Stromal cell of bone marrow (primary cell): ENCODE measurements at regions not wholly inside any gene's neighbourhood (a gene's known extent, or its start where the extent isn't known, plus 50 kb on each side); places are given as distances from the start of the nearest gene placed in this dataset.
A peak's percentile ranks its signal among the peaks of the same experiment; 100 is the strongest.
"Not testable (repeated sequence)": the region's sequence is repeated elsewhere in the genome, so short reads cannot be mapped to it uniquely, and the experiment has no call there.

ENCODE experiments used
- DNase-seq: peaks from one replicate; pipeline ENCODE4 v3.0.0-alpha.2; 2012; ENCODE audit warnings: low read depth

- no peak for DNase-seq
Observed at GRCh38 chr17:70938336-70938735, 769.0 kb downstream of the KCNJ2 start.

DNA sequence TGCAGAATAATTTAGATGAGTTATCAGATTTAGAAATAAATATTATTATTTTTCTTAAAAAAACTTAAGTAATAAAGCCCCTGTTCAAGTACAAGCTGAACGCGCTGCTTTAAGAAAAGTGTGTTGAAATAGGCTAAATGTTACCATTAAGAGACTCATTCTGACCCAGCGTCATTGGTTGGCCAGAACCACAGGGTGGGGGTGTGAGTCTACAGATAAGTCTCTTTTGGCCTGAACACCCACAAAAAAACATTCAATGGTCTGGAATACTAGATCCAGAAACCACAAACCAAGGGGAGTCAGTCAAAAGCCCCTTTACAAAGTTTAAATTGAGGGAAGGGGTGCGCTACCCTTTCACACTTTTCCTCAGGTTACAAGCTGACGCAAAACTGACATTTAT lies 776.1 kb downstream of the KCNJ2 start:
- DNase-seq, result peak; percentile 10

DNA sequence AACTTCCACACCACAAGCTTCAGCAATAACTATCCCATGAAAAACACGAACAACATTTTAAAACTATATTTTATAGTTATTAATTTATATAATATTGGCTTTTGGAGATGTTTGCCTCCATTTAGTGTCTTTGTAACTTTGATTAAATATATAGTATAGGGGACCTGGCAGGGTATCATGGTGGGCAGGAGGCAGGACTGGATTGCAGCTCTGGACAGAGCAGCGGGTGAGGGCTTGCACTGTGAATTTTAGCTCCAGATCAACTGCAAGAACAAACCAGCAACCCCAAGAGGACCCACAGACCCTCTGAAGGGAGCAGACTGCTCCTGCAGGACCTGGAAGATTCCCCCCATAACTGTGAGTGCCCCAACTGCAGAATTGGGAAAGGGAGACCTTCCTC lies 777.9 kb downstream of the KCNJ2 start:
- no peak for DNase-seq

DNA sequence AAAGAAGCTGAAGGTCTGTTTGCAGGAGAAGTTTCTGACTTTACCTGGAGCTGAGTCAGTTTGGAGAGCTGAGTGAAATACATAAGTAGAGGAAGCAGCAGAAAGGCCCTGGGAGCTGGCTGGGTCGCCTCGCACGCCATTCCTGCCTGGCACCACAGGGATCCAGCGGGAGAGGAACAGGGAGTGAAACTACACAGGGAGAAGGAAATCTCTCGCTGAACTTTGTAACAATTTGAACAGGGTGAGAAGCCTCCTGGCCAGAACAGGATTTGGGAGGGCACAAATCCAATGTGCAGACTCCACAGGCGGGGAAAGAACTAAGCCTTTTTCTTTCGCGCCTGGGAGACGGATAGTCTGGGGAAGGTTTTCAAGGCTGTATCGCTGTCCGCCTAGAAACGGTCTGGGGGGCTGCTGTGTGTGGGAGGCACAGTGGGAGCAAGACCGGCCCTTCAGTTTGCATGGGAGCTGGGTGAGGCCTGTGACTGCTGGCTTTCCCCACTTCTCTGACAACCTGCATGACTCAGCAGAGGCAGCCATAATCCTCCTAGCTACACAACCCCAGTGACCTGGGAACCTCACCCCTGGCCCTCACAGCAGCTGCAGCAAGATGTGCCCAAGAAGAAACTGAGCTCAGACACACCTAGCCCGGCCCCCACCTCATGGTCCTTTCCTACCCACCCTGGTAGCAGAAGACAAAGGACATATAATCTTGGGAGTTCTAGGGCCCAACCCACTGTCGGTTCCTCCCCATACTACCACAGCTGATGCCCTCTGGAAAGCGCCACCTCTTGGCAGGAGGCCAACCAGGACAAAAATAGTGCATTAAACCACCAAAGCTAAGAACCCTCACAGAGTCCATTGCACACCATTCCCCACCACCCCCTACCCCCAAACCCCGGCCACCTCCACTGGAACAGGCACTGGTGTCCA lies 778.6 kb downstream of the KCNJ2 start:
- no peak for DNase-seq

DNA sequence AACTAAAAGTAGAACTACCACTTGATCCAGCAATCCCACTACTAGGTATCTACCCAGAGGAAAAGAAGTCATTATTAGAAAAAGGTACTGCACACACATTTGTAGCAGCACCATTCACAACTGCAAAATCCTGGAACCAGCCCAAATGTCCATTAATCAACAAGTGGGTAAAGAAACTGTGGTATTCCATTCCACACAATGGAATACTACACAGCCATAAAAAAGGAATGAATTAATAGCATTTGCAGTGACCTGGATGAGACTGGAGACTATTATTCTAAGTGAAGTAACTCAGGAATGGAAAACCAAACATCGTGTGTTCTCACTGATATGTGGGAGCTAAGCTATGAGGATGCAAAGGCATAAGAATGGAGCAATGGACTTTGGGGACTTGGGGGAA lies 783.8 kb downstream of the KCNJ2 start:
- not testable (repeated sequence) for DNase-seq

- no peak for DNase-seq
Observed at GRCh38 chr17:70955441-70955840, 786.1 kb downstream of the KCNJ2 start.

- DNase-seq, result no peak
Observed at GRCh38 chr17:70956726-70957125, 787.4 kb downstream of the KCNJ2 start.

DNA sequence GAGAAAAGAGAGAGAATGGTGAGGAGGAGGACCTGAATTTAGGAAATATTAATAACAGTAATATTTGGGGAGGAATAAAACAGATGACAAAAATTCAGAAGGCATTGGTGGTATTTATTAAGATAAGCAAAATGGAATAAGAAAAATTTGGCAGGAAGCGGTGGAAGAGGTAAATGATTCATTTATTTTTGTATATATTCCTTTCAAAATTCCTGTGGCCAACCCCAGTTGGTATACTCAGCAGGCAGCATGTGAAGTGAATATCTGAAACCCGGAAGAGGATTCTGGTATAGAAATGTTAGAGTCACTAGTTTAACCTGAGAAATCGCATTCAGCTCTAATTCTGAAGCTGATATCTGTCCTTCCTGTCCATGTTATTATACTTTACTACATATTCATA lies 792.0 kb downstream of the KCNJ2 start:
- DNase-seq, result no peak

DNA sequence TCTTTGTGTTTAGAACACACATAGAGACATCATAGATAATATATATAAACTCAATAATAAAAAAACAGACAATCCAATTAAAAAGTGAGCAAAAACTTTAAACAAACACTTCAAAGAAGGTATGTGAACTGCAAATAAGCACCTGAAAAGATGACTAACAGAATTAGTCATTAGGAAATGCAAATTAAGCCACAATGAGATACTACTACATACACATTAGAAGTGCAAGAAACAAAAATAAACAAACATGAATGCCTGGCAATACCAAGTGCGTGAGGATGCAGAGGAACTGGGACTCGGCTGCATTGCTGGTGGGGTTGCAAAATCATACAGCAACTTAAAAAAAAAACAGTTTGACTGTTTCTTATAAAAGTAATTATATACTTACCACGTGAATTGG lies 799.0 kb downstream of the KCNJ2 start:
- DNase-seq, result no peak

- no peak for DNase-seq
Observed at GRCh38 chr17:70969521-70970034, 800.2 kb downstream of the KCNJ2 start.

DNA sequence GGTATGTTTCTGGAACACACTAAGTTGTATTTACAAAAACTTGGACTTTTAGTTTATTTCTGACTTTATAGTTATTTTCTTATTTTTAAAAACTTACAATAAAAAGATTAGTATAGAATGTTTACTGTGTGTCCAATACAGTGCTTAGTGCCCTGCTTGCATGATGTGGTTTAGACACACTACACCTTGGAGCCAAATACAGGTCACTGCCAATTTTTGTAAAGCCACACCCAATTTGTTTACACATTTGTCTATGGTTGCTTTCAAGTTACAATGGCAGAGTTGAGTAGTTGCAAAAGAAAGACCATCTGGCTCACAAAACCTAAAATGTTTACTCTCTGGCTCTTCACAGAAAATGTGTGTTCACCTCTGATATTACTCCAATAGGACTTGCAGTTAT lies 807.1 kb downstream of the KCNJ2 start:
- no peak for DNase-seq

GRCh38 chr17:70984873-70985272 lies 815.5 kb downstream of the KCNJ2 start:
- DNase-seq, result no peak

DNA sequence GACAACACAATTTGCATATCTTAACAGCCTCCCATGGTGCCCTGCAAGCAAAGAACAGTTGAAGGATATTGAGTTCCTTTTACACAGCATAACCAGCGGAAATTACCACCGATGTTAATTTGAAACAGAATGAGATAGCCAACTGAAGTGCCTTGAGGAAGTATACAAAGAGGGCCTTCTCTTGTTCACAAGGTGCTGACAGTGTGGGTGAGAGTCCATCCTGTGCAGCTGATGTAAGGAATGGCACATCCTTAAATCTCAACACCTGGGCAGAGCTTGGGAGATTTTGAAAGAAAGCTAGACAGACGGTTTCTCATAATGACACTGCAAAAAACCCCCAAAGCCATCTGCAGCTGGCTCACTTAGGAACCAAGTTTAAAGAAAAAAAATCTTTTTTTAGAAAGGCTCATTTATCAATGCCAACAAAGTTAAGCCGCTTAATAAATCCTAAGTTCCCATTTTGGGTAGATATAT lies 818.6 kb downstream of the KCNJ2 start:
- no peak for DNase-seq

GRCh38 chr17:70988622-70989021 lies 819.3 kb downstream of the KCNJ2 start:
- no peak for DNase-seq

GRCh38 chr17:70989280-70989679 lies 819.9 kb downstream of the KCNJ2 start:
- no peak for DNase-seq

- no peak for DNase-seq
Observed at GRCh38 chr17:70994194-70994593, 824.9 kb downstream of the KCNJ2 start.

DNA sequence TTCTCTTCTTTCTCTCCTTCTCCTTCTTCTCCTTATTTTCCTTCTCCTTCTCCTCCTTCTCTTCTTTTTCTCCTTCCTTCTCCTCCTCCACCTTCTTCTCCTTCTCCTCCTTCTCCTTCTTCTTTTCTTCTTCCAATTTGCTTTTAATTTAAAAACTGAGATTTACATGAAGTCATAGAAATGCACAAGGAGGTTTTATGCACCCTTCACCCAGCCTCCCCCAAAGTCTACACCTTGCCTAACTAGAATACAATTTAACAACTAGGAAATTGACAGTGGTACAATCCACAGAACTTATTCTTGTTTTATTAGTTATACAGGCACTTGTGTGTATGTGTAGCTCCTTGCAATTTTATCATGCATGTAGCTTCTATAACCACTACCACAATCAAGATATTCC lies 826.7 kb downstream of the KCNJ2 start:
- no peak for DNase-seq

DNA sequence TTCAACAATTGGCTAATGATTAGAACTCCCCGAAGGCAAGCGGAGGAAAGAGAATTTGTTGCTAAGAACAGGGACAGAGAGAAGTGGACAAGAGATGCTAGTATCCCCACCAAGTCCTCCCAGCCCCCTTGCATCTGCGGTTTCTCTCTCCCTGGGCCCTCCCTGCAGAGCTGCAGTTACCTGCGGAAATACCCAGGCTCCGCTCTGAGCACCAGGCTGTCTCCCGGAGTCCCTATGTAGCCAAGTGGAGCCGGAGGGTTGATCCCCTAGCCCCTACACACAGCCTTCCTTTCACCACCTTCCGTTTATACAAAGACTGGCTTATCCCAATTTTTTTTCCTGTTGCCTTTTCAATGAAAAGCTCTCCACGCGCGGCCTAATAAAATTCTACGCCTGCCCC lies 834.4 kb downstream of the KCNJ2 start:
- DNase-seq, result no peak

DNA sequence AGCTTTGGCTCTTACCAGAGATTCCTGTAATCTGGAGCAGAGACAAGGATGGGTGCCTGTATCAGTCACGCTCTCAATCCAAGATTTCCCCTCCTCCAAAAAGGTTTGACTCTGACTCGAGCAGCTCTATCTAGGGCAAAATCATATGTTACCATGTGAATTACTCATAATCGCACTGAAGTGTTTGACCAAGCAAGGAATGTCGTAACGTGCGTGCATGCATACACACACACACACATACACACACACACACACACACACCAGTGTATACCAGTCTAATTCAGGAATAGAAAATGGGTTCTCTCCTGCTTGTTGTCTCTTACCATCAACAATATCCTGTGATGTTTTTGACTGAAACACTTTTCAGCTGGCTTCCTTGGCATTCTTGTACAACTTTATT lies 835.1 kb downstream of the KCNJ2 start:
- DNase-seq, result no peak

- no peak for DNase-seq
Observed at GRCh38 chr17:71011391-71011790, 842.1 kb downstream of the KCNJ2 start.

GRCh38 chr17:71019699-71020098 lies 850.4 kb downstream of the KCNJ2 start:
- no peak for DNase-seq

- DNase-seq, result no peak
Observed at GRCh38 chr17:71022758-71023157, 853.4 kb downstream of the KCNJ2 start.

DNA sequence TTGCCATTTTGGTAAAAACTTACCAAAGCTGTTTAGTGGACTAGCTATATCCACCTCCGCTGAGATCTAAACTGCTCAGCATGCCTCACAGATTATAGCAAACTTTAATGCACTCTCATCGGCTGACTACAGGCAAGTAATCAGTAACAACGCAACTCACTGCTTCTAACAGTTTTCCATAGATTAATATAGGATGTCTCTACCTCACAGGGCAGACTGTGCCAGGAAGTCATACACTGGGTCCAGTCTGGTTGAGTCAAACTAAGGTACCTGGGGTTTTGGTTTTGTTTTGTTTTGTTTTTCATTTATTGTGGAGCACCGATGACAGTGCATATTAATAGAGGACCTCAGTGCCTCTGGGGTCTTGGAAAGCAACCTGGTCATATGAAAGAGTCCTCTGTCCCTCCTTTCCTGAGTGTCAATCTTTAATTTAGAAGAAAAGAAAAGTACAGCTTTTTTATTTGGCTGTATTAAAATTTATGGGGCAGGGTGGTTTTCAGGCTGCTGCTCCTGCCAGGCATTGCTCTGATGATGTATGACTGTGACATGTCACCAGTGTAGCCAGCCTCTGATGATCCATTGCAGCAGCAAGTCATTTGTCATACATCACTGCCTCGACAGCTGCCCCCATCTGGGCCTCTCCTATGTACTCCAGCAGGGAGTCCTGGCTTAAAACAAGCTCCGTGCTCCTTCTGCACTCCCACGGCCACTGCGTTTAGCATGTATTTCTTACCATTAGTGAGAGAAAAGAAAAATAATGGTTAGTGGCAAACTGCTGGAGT lies 854.1 kb downstream of the KCNJ2 start:
- DNase-seq, result no peak
